ENCODE measurements at regions not wholly inside any gene's neighbourhood (a gene's known extent, or its start where the extent isn't known, plus 50 kb on each side); places are given as distances from the start of the nearest gene placed in this dataset.

DNA sequence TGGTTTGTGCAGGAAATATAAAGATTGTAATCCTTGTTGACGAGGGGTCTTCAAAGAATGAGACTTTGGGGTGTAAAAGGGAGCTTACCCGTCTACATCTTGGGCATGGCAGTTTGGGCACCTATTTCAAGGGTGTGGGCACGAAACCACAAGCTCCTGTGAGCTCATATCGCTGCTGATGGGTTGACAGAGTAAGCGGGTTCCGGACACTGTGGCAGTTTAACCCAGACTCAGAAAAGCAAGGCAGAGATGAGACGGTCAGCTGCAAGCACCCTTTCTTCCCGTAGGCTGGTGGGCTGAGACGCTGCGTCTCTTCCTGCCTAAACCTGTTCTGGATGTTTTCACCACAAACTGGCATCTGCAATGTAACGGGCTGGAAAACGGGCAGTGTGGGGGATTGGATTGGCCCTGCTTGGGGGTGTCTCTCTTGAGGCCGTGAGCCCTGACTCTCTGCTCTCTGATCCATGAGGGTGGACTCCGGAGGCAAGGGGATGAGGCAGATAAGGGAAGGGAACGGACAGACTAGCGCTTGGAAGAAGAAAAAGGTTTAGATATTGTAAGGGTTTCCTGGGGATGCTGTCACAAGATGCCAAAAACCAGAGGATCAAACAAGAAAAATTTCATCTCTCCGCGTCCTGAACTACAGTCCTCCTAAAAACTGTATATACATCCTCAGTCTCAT lies 237.5 kb downstream of the SHOX start:
- TF ChIP-seq, protein P1, sequence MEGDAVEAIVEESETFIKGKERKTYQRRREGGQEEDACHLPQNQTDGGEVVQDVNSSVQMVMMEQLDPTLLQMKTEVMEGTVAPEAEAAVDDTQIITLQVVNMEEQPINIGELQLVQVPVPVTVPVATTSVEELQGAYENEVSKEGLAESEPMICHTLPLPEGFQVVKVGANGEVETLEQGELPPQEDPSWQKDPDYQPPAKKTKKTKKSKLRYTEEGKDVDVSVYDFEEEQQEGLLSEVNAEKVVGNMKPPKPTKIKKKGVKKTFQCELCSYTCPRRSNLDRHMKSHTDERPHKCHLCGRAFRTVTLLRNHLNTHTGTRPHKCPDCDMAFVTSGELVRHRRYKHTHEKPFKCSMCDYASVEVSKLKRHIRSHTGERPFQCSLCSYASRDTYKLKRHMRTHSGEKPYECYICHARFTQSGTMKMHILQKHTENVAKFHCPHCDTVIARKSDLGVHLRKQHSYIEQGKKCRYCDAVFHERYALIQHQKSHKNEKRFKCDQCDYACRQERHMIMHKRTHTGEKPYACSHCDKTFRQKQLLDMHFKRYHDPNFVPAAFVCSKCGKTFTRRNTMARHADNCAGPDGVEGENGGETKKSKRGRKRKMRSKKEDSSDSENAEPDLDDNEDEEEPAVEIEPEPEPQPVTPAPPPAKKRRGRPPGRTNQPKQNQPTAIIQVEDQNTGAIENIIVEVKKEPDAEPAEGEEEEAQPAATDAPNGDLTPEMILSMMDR (IDR thresholded peaks at IDR 0.05), result no peak
- TF ChIP-seq EP300 (IDR thresholded peaks at IDR 0.05), result no peak
